ENCODE measurements at regions not wholly inside any gene's neighbourhood (a gene's known extent, or its start where the extent isn't known, plus 50 kb on each side); places are given as distances from the start of the nearest gene placed in this dataset.

- ChIA-PET CTCF (interaction anchor here (0.8 to 1.4 kb wide), 3 partner anchors 11 to 61 kb away, joined by 3 read pairs; no protein-coding TSS in a partner anchor), POLR2A (no interaction called here)
- no peak for DNase-seq (ENCODE audit: extremely low spot score)
- TF ChIP-seq CTCF (IDR thresholded peaks at IDR 0.05; ENCODE audit: control extremely low read depth, extremely low read depth, low read depth, missing control alignments), result no peak
These were observed 80.8 kb upstream of the PIK3R1 start for GRCh38 chr5:68134669-68135313.

GRCh38 chr5:68134033-68134668 is 81.4 kb upstream of the PIK3R1 start:
- DNase-seq (ENCODE audit: extremely low spot score), result no peak
- ChIA-PET POLR2A (no interaction called here), CTCF (interaction anchor here (0.8 to 1.4 kb wide), 3 partner anchors 12 to 60 kb away, joined by 3 to 4 read pairs (median 3); no protein-coding TSS in a partner anchor)
- no peak for TF ChIP-seq CTCF (IDR thresholded peaks at IDR 0.05; ENCODE audit: control extremely low read depth, extremely low read depth, low read depth, missing control alignments)

- DNase-seq (ENCODE audit: extremely low spot score), result no peak
- ChIA-PET CTCF (no interaction called here), POLR2A (no interaction called here)
- TF ChIP-seq CTCF (IDR thresholded peaks at IDR 0.05; ENCODE audit: control extremely low read depth, extremely low read depth, low read depth, missing control alignments), result no peak
These were observed 85.3 kb upstream of the PIK3R1 start for GRCh38 chr5:68130253-68130652.

GRCh38 chr5:68129364-68129763 is 86.2 kb upstream of the PIK3R1 start:
- TF ChIP-seq CTCF (IDR thresholded peaks at IDR 0.05; ENCODE audit: control extremely low read depth, extremely low read depth, low read depth, missing control alignments), result no peak
- ChIA-PET POLR2A (no interaction called here), CTCF (interaction anchor here (1.3 kb wide), 1 partner anchor 12 kb away, joined by 4 read pairs; no protein-coding TSS in a partner anchor)
- DNase-seq (ENCODE audit: extremely low spot score), result no peak

- no peak for DNase-seq (ENCODE audit: extremely low spot score)
- ChIA-PET POLR2A (no interaction called here), CTCF (interaction anchor here (1.6 kb wide), 1 partner anchor 14 kb away, joined by 5 read pairs; no protein-coding TSS in a partner anchor)
- TF ChIP-seq CTCF (IDR thresholded peaks at IDR 0.05; ENCODE audit: control extremely low read depth, extremely low read depth, low read depth, missing control alignments), result no peak
These were observed 88.7 kb upstream of the PIK3R1 start for GRCh38 chr5:68126886-68127285.

- ChIA-PET CTCF (no interaction called here), POLR2A (no interaction called here)
- DNase-seq (ENCODE audit: extremely low spot score), result no peak
- no peak for TF ChIP-seq CTCF (IDR thresholded peaks at IDR 0.05; ENCODE audit: control extremely low read depth, extremely low read depth, low read depth, missing control alignments)
These were observed 92.9 kb upstream of the PIK3R1 start for GRCh38 chr5:68122439-68123328.

Data from GM10248 (cell line).